ENCODE measurements at regions not wholly inside any gene's neighbourhood (a gene's known extent, or its start where the extent isn't known, plus 50 kb on each side); places are given as distances from the start of the nearest gene placed in this dataset.

GRCh38 chr10:113493882-113494301, 59.0 kb upstream of the HABP2 start:
- Histone ChIP-seq H3K9me3 (no peaks in the 10 kb centered on the region), H3K4me1 (peaks cover 5 to 11% of the 10 kb centered on the region in 2 donors), H3K36me3 (no peaks in the 10 kb centered on the region), H3K27ac (peak overlapping the region; percentile 89 to 90), H3K4me3 (no peak overlapping the region), H3K27me3 (no peaks in the 10 kb centered on the region)
- intact Hi-C loops (cut with DNase I; ENCODE audit: low total_unique reads): no loop called here
- DNase-seq (ENCODE audit: low spot score in 2 of 2): no peak
- TF ChIP-seq POLR2AphosphoS5 (IDR thresholded peaks at IDR 0.05): no peak
- TF ChIP-seq CTCF (IDR thresholded peaks at IDR 0.05): no peak
- no peak for TF ChIP-seq POLR2A (IDR thresholded peaks at IDR 0.05)

DNA sequence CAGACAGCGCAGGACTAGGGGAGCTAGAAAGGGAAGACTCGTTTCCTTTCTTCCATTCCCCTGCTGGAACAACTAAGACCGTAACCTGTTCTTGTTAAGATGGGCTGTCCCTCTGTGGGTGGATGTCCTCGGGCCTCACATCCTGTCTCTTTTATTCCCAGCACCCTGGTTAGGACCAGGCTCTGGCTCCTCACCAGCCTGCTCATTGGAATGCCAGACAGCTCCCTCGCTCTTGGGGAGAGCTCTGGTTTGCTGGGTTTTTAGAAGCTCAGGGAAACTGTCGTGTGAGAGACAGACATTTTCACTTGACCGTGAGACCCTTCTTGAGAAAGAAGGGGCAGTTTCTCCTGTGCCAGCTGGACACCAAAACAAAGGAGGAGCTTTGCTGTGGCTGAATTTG, 58.1 kb upstream of the HABP2 start:
- Histone ChIP-seq H3K9me3 (no peaks in the 10 kb centered on the region), H3K27me3 (no peaks in the 10 kb centered on the region), H3K4me3 (no peak overlapping the region), H3K4me1 (peaks cover 5 to 14% of the 10 kb centered on the region in 2 donors), H3K36me3 (no peaks in the 10 kb centered on the region), H3K27ac (peak overlapping the region; percentile 89 to 90)
- intact Hi-C loops (cut with DNase I; ENCODE audit: low total_unique reads): no loop called here
- peak in 1 of 2 donors; percentile 75 for DNase-seq (ENCODE audit: low spot score in 2 of 2)
- TF ChIP-seq POLR2A (IDR thresholded peaks at IDR 0.05) (no peak), POLR2AphosphoS5 (IDR thresholded peaks at IDR 0.05) (no peak), CTCF (IDR thresholded peaks at IDR 0.05) (no peak)

DNA sequence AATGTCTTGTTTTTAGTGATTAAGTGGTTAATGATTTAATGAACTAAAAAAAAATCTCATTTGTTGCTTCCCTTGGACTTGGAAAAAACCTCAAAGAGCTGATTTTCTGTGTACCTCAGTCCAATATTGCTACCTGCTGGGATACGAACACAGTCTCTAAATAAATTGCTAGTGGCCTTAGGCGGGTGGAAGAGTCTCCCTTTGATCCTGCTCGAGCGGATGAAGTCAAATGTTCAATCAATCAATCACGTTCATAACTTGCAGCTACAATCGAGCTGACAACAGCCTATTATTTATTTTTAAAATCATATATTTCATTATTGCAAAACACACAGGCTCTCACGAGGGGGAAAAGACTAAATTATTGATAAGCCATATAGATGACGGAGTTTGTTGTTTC, 57.3 kb upstream of the HABP2 start:
- peak overlapping the region; percentile 89 to 90 for H3K27ac ChIP-seq
- H3K27me3 ChIP-seq: no peaks in the 10 kb centered on the region
- H3K36me3 ChIP-seq: no peaks in the 10 kb centered on the region
- no peaks in the 10 kb centered on the region for H3K9me3 ChIP-seq
- peaks cover 5 to 14% of the 10 kb centered on the region in 2 donors for H3K4me1 ChIP-seq
- TF ChIP-seq POLR2AphosphoS5 (IDR thresholded peaks at IDR 0.05) (no peak), CTCF (IDR thresholded peaks at IDR 0.05) (no peak), POLR2A (IDR thresholded peaks at IDR 0.05) (no peak)
- no peak overlapping the region for H3K4me3 ChIP-seq
- intact Hi-C loops (cut with DNase I; ENCODE audit: low total_unique reads): no loop called here
- no peak for DNase-seq (ENCODE audit: low spot score in 2 of 2)

- H3K36me3 ChIP-seq: no peaks in the 10 kb centered on the region
- peak in 1 of 2 donors; percentile 50 for DNase-seq (ENCODE audit: low spot score in 2 of 2)
- H3K9me3 ChIP-seq: no peaks in the 10 kb centered on the region
- peaks cover 5 to 14% of the 10 kb centered on the region in 2 donors for H3K4me1 ChIP-seq
- H3K4me3 ChIP-seq: no peak overlapping the region
- peak overlapping the region; percentile 89 to 90 for H3K27ac ChIP-seq
- no peak for TF ChIP-seq POLR2A (IDR thresholded peaks at IDR 0.05)
- no peak for TF ChIP-seq POLR2AphosphoS5 (IDR thresholded peaks at IDR 0.05)
- TF ChIP-seq CTCF (IDR thresholded peaks at IDR 0.05): no peak
- intact Hi-C loops (cut with DNase I; ENCODE audit: low total_unique reads): loop anchor here (1.0 kb wide), 1 partner anchor 36 kb away; no protein-coding TSS in a partner anchor
- no peaks in the 10 kb centered on the region for H3K27me3 ChIP-seq
Measured at GRCh38 chr10:113496111-113497109, 56.4 kb upstream of the HABP2 start.

DNA sequence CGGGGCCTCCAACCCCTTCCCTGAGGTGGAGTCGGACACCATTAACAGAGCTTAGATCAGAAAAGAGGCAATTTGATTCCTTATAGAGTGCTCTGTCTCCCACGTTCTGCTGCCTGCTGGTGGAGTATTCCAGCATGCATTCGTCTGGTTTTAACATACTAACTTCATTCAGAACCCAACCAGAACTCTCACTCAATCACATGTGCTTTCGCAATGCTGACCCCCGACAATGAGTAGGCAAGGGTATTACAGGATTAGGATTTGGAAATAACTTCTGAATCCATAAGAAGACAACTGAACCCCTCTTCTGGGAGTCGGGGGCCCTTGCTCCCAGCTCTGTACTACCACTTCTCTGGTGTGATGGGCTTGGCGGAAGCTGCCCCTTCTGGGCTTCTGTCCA, 55.7 kb upstream of the HABP2 start:
- peak overlapping the region; percentile 89 to 90 for H3K27ac ChIP-seq
- H3K27me3 ChIP-seq: no peaks in the 10 kb centered on the region
- intact Hi-C loops (cut with DNase I; ENCODE audit: low total_unique reads): loop anchor here (1.0 kb wide), 1 partner anchor 35 kb away; no protein-coding TSS in a partner anchor
- H3K9me3 ChIP-seq: no peaks in the 10 kb centered on the region
- peaks cover 5 to 14% of the 10 kb centered on the region in 2 donors for H3K4me1 ChIP-seq
- no peak overlapping the region for H3K4me3 ChIP-seq
- no peak for DNase-seq (ENCODE audit: low spot score in 2 of 2)
- TF ChIP-seq POLR2AphosphoS5 (IDR thresholded peaks at IDR 0.05) (peak in 1 of 3 donors; percentile 52), CTCF (IDR thresholded peaks at IDR 0.05) (no peak)
- no peaks in the 10 kb centered on the region for H3K36me3 ChIP-seq
